Thyroid gland (tissue), 4 donors: ENCODE measurements at regions not wholly inside any gene's neighbourhood (a gene's known extent, or its start where the extent isn't known, plus 50 kb on each side); places are given as distances from the start of the nearest gene placed in this dataset.

ENCODE experiments used
- DNase-seq, 2 donors: peaks; one replicate each; pipeline ENCODE4 v3.0.0-alpha.2; 2019
- H3K27ac ChIP-seq, 3 donors: fragments of 200-600 bp; sonication (generic); 1 replicate in 2 of 3; 2 replicates in 1 of 3; pipeline ENCODE4 v1.5.1; 2016 to 2019; ENCODE audit warnings: mild to moderate bottlenecking in 1 of 3, moderate library complexity in 1 of 3
- H3K27me3 ChIP-seq: fragments of 200-600 bp; sonication (generic); one replicate; pipeline ENCODE4 v1.5.1; 2019
- H3K36me3 ChIP-seq, 2 donors: fragments of 200-600 bp; sonication (generic); one replicate each; pipeline ENCODE4 v1.5.1; 2016 to 2019
- H3K4me1 ChIP-seq, 2 donors: fragments of 200-600 bp; sonication (generic); one replicate each; pipeline ENCODE4 v1.5.1; 2017 to 2019
- H3K4me3 ChIP-seq, 3 donors: fragments of 200-600 bp; sonication (generic); replicated peaks in 1 of 3; 1 replicate in 2 of 3; 2 replicates in 1 of 3; pipeline ENCODE4 v1.5.1; 2016; ENCODE audit warnings: mild to moderate bottlenecking in 1 of 3
- H3K9me3 ChIP-seq: fragments of 200-600 bp; sonication (generic); one replicate; pipeline ENCODE4 v1.5.1; 2017
- POLR2A ChIP-seq, 2 donors: fragments of 450-650 bp; IDR thresholded peaks; one replicate each; pipeline ENCODE4 v1.6.1; 2017; ENCODE audit warnings: antibody characterized with exemption in 2 of 2, mild to moderate bottlenecking in 2 of 2, moderate library complexity in 1 of 2
- WGBS, 2 donors: methylation state at CpG; one replicate each; pipeline ENCODE4 v1.1.5; 2017; 5-methylcytosine and 5-hydroxymethylcytosine counted together
- intact Hi-C: fragments of 100-400 bp; cut with DNase I; formaldehyde crosslinking; loops from one replicate; pipeline ENCODE4 v1.15.1; 2023
- TF ChIP-seq, protein P1 (sequence below), 6 experiments: fragments of 200-600 bp in 3 of 6; fragments of 450-650 bp in 3 of 6; sonication (generic) in 3 of 6; IDR thresholded peaks; one replicate each; pipeline ENCODE4 v1.5.1; 2016 to 2019; ENCODE audit warnings: antibody characterized with exemption in 6 of 6, mild to moderate bottlenecking in 2 of 6, inconsistent platforms in 1 of 6, moderate library complexity in 1 of 6

DNA sequence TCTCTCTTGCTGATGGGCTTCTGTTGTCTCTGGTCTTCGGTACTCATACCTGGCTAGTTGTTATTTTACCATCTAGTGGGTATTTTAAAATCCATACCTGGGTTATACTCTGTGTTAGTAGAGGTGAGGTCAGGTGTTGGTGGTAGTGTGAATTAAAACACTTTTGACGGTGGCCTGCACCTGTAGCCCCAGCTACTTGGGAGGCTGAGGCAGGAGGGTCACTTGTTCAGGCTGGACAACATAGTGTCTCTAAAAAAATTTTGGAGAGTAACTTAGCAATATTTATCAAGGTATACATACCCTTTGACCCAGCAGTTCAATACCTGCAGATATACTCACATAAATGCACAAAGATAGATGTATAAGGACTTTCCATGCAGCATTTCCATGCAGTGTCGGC lies 55.4 kb downstream of the GSX1 start:
- no peak for TF ChIP-seq POLR2A (IDR thresholded peaks at IDR 0.05)
- TF ChIP-seq, protein P1, sequence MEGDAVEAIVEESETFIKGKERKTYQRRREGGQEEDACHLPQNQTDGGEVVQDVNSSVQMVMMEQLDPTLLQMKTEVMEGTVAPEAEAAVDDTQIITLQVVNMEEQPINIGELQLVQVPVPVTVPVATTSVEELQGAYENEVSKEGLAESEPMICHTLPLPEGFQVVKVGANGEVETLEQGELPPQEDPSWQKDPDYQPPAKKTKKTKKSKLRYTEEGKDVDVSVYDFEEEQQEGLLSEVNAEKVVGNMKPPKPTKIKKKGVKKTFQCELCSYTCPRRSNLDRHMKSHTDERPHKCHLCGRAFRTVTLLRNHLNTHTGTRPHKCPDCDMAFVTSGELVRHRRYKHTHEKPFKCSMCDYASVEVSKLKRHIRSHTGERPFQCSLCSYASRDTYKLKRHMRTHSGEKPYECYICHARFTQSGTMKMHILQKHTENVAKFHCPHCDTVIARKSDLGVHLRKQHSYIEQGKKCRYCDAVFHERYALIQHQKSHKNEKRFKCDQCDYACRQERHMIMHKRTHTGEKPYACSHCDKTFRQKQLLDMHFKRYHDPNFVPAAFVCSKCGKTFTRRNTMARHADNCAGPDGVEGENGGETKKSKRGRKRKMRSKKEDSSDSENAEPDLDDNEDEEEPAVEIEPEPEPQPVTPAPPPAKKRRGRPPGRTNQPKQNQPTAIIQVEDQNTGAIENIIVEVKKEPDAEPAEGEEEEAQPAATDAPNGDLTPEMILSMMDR (IDR thresholded peaks at IDR 0.05): no peak
- peaks cover 6% of the 10 kb centered on the region for H3K27me3 ChIP-seq
- H3K36me3 ChIP-seq: no peaks in the 10 kb centered on the region
- 84 to 85% methylated on average over 3 of the region's 3 CpGs for WGBS, 2 donors
- no peaks in the 10 kb centered on the region for H3K9me3 ChIP-seq
- H3K4me1 ChIP-seq: no peaks in the 10 kb centered on the region
- intact Hi-C loops: no loop called here
- no peak overlapping the region for H3K27ac ChIP-seq
- no peak overlapping the region for H3K4me3 ChIP-seq
- no peak for DNase-seq

DNA sequence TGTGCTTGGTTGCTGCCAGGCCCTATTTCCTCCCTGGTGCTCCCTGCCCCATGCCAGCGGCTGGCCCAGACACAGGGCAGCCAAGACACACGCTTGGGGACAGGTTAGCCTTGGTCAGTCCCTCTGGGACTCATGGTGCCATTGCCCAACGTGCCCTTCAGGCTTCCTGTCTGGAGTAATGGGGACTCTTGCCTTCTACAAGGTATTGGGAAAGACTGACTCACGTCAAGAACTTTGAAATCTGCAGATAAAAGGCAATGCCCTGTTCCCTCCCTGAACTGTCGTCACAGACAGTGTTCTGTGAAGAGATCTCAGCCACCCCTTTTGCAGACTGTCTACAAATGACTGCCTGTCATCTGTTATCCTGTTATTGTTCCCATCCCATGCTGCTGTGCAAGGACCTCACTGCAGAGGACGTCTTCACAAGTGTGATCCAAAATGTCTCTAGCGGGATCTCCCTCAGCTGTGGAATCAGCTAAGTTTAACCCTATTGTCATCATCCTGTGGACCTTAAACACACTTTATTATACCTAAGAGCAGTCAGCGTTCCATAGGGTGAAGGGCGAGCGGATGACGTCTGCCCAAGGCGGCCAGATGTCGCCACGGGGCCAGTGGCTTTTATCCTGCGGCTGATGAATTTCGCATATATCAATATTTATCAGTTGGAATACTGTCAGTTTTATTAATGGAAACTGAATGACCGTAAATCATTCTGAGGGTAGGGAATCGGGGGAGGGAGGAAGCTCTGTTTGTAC lies 59.0 kb downstream of the GSX1 start:
- 78 to 81% methylated on average over 17 to 18 of the region's 18 CpGs for WGBS, 2 donors
- no peaks in the 10 kb centered on the region for H3K9me3 ChIP-seq
- TF ChIP-seq, protein P1 (IDR thresholded peaks at IDR 0.05): no peak
- no peak for TF ChIP-seq POLR2A (IDR thresholded peaks at IDR 0.05)
- H3K4me1 ChIP-seq: no peaks in the 10 kb centered on the region
- no peak for DNase-seq
- intact Hi-C loops: no loop called here
- no peaks in the 10 kb centered on the region for H3K27me3 ChIP-seq
- H3K27ac ChIP-seq: no peak overlapping the region
- H3K36me3 ChIP-seq: no peaks in the 10 kb centered on the region
- H3K4me3 ChIP-seq: no peak overlapping the region

DNA sequence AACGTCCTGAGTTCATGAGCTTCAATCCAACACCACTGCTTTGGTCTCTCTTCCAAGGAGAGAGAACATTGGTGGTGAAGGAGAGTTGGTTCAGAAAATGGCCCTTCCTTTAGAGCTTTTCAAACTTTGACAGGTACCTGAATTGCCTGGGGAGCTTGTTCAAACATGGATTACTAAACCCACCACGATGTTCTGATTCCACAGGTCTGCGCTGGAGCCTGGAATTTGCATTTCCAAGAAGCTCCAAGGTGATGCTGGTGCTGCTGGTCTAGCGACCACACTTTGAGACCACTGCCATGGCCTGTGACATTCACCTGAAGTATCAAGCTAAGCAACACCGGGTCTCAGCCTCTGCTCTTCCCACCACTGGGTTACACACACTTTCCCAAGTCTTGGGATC lies 60.2 kb downstream of the GSX1 start:
- intact Hi-C loops: no loop called here
- Histone ChIP-seq H3K27ac (no peak overlapping the region), H3K9me3 (no peaks in the 10 kb centered on the region), H3K27me3 (no peaks in the 10 kb centered on the region), H3K4me1 (no peaks in the 10 kb centered on the region), H3K4me3 (no peak overlapping the region), H3K36me3 (no peaks in the 10 kb centered on the region)
- TF ChIP-seq, protein P1 (IDR thresholded peaks at IDR 0.05): no peak
- TF ChIP-seq POLR2A (IDR thresholded peaks at IDR 0.05): no peak
- no peak for DNase-seq
- WGBS, 2 donors: 63 to 66% methylated on average over 5 of the region's 5 CpGs

DNA sequence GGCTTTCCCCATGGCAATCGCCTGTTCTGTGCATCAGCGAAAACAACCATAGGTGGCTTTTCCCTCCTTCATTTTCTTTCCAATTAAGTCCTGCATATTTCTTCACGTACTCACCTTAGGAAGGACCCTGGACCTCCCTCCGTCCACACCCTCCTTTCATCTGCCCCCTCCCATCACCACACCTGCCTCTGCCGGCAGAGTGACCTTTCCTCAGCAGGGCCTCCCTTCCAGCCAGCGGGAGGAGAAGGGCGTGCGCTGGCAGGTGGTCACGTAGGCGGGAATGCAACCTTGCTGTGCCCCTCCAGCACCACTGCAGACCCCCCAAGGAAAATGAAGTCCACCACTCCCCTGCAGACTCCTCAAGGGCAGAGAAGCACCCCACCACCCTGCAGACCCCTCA lies 61.1 kb downstream of the GSX1 start:
- H3K4me1 ChIP-seq: no peaks in the 10 kb centered on the region
- no peaks in the 10 kb centered on the region for H3K36me3 ChIP-seq
- H3K9me3 ChIP-seq: no peaks in the 10 kb centered on the region
- no peaks in the 10 kb centered on the region for H3K27me3 ChIP-seq
- 32 to 34% methylated on average over 7 to 9 of the region's 10 CpGs for WGBS, 2 donors
- no peak overlapping the region for H3K4me3 ChIP-seq
- H3K27ac ChIP-seq: no peak overlapping the region
- TF ChIP-seq, protein P1 (IDR thresholded peaks at IDR 0.05): no peak
- no peak for TF ChIP-seq POLR2A (IDR thresholded peaks at IDR 0.05)
- intact Hi-C loops: no loop called here
- DNase-seq: no peak

DNA sequence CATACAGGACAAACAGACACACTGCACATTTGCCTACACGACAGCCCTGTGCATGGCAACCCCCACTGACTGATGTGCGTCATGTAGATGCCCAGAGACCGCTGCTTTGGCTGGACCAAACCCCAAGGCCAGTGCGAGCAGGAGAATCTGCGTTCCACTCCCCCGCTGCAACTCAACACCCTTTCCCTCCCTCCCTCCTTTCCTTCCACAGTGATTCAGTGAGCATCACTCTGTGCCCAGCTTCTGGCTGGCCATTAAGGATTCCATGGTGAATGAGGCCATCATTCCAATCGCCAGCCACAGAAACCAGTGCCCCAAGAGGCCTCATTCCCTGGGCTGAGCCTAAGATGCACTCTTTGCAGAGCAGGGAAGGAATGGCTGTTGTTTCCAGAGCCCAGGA lies 61.6 kb downstream of the GSX1 start:
- Histone ChIP-seq H3K9me3 (no peaks in the 10 kb centered on the region), H3K27ac (no peak overlapping the region), H3K27me3 (no peaks in the 10 kb centered on the region), H3K36me3 (no peaks in the 10 kb centered on the region), H3K4me3 (no peak overlapping the region), H3K4me1 (no peaks in the 10 kb centered on the region)
- intact Hi-C loops: no loop called here
- WGBS, 2 donors: 58 to 64% methylated on average over 7 of the region's 7 CpGs
- no peak for TF ChIP-seq POLR2A (IDR thresholded peaks at IDR 0.05)
- TF ChIP-seq, protein P1 (IDR thresholded peaks at IDR 0.05): no peak
- DNase-seq: no peak
